Esophagus squamous epithelium (tissue), 5 donors: ENCODE measurements at regions not wholly inside any gene's neighbourhood (a gene's known extent, or its start where the extent isn't known, plus 50 kb on each side); places are given as distances from the start of the nearest gene placed in this dataset.
"Not testable (repeated sequence)": the region's sequence is repeated elsewhere in the genome, so short reads cannot be mapped to it uniquely, and the experiment has no call there.

Experiments
- DNase-seq: peaks from one replicate; lab custom pipeline; 2025; lab: John Stamatoyannopoulos, UW
- H3K27ac ChIP-seq, 4 donors: fragments of 200-600 bp; sonication (generic); one replicate each; pipeline ENCODE4 v1.5.1; 2016 to 2019; ENCODE audit warnings: mild to moderate bottlenecking in 1 of 4
- H3K27me3 ChIP-seq, 4 donors: fragments of 200-600 bp; sonication (generic); 1 replicate in 3 of 4; 2 replicates in 1 of 4; pipeline versions ENCODE4 v1.5.1 to v1.6.0; 2017 to 2021; ENCODE audit warnings: antibody characterized with exemption in 1 of 4
- H3K36me3 ChIP-seq, 3 donors: fragments of 200-600 bp; sonication (generic); one replicate each; pipeline ENCODE4 v1.5.1; 2016 to 2019
- H3K4me1 ChIP-seq, 3 donors: fragments of 200-600 bp; sonication (generic); one replicate each; pipeline ENCODE4 v1.5.1; 2017 to 2019
- H3K4me3 ChIP-seq, 4 donors: fragments of 200-600 bp; sonication (generic); 1 replicate in 3 of 4; 2 replicates in 1 of 4; pipeline ENCODE4 v1.5.1; 2016 to 2019; ENCODE audit warnings: mild to moderate bottlenecking in 2 of 4, moderate library complexity in 1 of 4
- H3K9me3 ChIP-seq, 3 donors: fragments of 200-600 bp; sonication (generic); one replicate each; pipeline ENCODE4 v1.5.1; 2016 to 2019
- POLR2A ChIP-seq, 4 donors: fragments of 450-650 bp; IDR thresholded peaks; one replicate each; pipeline ENCODE4 v1.6.1; 2017; ENCODE audit warnings: antibody characterized with exemption in 4 of 4, mild to moderate bottlenecking in 4 of 4, moderate library complexity in 3 of 4
- WGBS, 2 donors: methylation state at CpG; one replicate each; pipeline ENCODE4 v1.1.5; 2018; 5-methylcytosine and 5-hydroxymethylcytosine counted together
- intact Hi-C: fragments of 100-400 bp; cut with DNase I; formaldehyde crosslinking; loops from one replicate; pipeline ENCODE4 v1.15.0; 2022
- TF ChIP-seq, protein P1 (sequence below), 6 experiments: fragments of 450-650 bp in 4 of 6; fragments of 200-600 bp in 2 of 6; sonication (generic) in 2 of 6; IDR thresholded peaks; one replicate each; pipeline ENCODE4 v1.5.1; 2016 to 2019; ENCODE audit warnings: antibody characterized with exemption in 6 of 6, mild to moderate bottlenecking in 4 of 6, moderate library complexity in 4 of 6
- donor health status: DM: yes; HTN: yes; CAD: no.

DNA sequence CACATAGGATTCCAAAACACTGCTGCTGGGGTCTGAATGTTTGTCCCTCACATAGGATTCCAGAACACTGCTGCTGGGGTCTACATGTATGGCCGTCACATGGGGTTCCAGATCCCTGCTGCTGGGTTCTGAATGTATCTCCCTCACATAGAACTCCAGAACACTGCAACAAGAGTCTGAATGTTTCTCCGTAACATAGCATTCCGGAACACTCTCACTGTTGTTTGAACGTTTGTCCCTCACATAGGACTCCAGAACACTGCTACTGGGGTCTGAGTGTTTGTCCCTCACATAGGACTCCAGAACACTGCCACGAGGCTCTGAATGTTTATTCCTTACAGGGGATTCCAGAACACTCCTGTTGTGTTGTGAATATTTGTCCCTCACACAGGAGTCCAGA is 216.8 kb downstream of the FOXD4L6 start:
- TF ChIP-seq POLR2A (IDR thresholded peaks at IDR 0.05): no peak
- TF ChIP-seq, protein P1, sequence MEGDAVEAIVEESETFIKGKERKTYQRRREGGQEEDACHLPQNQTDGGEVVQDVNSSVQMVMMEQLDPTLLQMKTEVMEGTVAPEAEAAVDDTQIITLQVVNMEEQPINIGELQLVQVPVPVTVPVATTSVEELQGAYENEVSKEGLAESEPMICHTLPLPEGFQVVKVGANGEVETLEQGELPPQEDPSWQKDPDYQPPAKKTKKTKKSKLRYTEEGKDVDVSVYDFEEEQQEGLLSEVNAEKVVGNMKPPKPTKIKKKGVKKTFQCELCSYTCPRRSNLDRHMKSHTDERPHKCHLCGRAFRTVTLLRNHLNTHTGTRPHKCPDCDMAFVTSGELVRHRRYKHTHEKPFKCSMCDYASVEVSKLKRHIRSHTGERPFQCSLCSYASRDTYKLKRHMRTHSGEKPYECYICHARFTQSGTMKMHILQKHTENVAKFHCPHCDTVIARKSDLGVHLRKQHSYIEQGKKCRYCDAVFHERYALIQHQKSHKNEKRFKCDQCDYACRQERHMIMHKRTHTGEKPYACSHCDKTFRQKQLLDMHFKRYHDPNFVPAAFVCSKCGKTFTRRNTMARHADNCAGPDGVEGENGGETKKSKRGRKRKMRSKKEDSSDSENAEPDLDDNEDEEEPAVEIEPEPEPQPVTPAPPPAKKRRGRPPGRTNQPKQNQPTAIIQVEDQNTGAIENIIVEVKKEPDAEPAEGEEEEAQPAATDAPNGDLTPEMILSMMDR (IDR thresholded peaks at IDR 0.05): no peak
- Histone ChIP-seq H3K4me3 (no peak overlapping the region), H3K36me3 (no peaks in the 10 kb centered on the region), H3K4me1 (no peaks in the 10 kb centered on the region), H3K9me3 (peaks cover 4 to 100% (median 96%) of the 10 kb centered on the region in 3 donors), H3K27ac (no peak overlapping the region), H3K27me3 (no peaks in the 10 kb centered on the region)
- DNase-seq: no peak
- WGBS, 2 donors: 62 to 76% methylated on average over 5 of the region's 5 CpGs
- intact Hi-C loops: no loop called here

GRCh38 chr9:40910995-40911394 is 217.5 kb downstream of the FOXD4L6 start:
- 70 to 73% methylated on average over 8 of the region's 8 CpGs for WGBS, 2 donors
- not testable (repeated sequence) for DNase-seq, H3K36me3 ChIP-seq

GRCh38 chr9:40909821-40910220 is 218.7 kb downstream of the FOXD4L6 start:
- TF ChIP-seq POLR2A (IDR thresholded peaks at IDR 0.05): no peak
- TF ChIP-seq, protein P1 (IDR thresholded peaks at IDR 0.05): no peak
- Histone ChIP-seq H3K27ac (no peak overlapping the region), H3K27me3 (no peaks in the 10 kb centered on the region), H3K4me1 (no peaks in the 10 kb centered on the region), H3K4me3 (no peak overlapping the region), H3K9me3 (peaks cover 12 to 100% (median 94%) of the 10 kb centered on the region in 3 donors), H3K36me3 (no peaks in the 10 kb centered on the region)
- intact Hi-C loops: no loop called here
- WGBS, 2 donors: 70 to 74% methylated on average over 4 of the region's 4 CpGs
- no peak for DNase-seq

More at GRCh38 chr9:40910995-40911394, 217.5 kb downstream of the FOXD4L6 start:
- H3K4me3 ChIP-seq, H3K27ac ChIP-seq, intact Hi-C loops, H3K27me3 ChIP-seq, H3K4me1 ChIP-seq: not testable (repeated sequence)
- H3K9me3 ChIP-seq: peaks cover 4 to 100% (median 95%) of the 10 kb centered on the region in 3 donors

- peaks cover 12 to 100% (median 91%) of the 10 kb centered on the region in 3 donors for H3K9me3 ChIP-seq
- intact Hi-C loops, DNase-seq, H3K4me3 ChIP-seq, H3K36me3 ChIP-seq, H3K27ac ChIP-seq, H3K27me3 ChIP-seq, H3K4me1 ChIP-seq: not testable (repeated sequence)
- WGBS, 2 donors: 83 to 84% methylated on average over 8 of the region's 8 CpGs
These were observed 219.4 kb downstream of the FOXD4L6 start for GRCh38 chr9:40909111-40909510.

DNA sequence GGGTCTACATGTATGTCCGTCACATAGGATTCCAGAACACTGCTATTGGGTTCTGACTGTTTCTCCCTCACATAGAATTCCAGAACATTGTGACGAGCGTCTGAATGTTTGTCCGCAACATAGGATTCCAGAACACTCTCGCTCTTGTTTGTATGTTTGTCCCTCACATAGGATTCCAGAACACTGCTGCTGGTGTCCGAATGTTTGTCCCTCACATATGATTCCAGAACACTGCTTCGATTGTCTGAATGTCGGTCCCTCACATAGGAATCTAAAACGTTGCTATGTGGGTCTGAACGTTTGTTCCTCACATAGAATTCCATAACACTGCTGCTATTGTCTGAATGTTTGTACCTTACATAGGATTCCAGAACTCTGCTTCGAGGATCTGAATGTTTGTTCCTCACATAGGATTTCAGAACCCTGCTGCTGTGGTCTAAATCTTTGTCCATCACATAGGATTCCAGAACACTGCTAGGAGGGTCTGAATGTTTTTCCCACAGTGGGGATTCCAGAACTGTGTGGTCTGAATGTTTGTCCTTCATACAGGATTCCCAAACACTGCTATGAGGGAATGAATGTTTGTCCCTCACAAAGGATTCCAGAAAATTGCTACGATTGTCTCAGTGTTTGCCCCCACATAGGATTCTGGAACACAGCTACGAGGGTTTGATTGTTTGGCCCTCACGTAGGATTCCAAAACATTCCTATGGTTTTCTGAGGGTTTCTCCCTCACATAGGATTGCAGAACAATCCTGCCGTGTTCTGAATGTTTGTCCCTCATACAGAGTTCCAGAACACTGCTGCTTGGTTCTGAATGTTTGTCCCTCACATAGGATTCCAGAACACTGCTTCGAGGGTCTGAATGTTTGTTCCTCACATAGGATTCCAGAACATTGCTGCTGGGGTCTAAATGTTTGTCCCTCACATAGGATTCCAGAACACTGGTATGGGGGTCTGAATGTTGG is 220.5 kb downstream of the FOXD4L6 start:
- TF ChIP-seq, protein P1 (IDR thresholded peaks at IDR 0.05): no peak
- TF ChIP-seq POLR2A (IDR thresholded peaks at IDR 0.05): no peak
- H3K4me3 ChIP-seq: no peak overlapping the region
- WGBS, 2 donors: 63 to 70% methylated on average over 16 of the region's 16 CpGs
- H3K36me3 ChIP-seq: no peaks in the 10 kb centered on the region
- DNase-seq: no peak
- peaks cover 8 to 100% (median 91%) of the 10 kb centered on the region in 3 donors for H3K9me3 ChIP-seq
- H3K4me1 ChIP-seq: no peaks in the 10 kb centered on the region
- intact Hi-C loops: no loop called here
- H3K27ac ChIP-seq: no peak overlapping the region
- H3K27me3 ChIP-seq: no peaks in the 10 kb centered on the region

DNA sequence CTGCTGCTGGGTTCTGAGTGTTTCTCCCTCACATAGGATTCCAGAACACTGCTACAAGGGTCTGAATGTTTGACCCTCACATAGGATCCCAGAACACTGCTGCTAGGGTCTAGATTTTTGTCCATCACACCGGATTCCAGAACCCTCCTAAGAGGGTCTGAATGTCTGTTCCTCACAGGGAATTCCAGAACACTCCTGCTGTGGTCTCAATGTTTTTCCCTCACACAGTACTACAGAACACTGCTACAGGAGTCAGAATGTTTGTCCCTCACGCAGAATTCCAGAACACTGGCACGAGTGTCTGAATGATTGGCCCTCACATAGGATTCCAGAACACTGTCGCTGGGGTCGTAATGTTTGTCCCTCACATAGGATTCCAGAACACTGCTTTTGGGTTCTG is 221.6 kb downstream of the FOXD4L6 start:
- H3K27ac ChIP-seq, intact Hi-C loops, H3K27me3 ChIP-seq, H3K4me1 ChIP-seq, H3K4me3 ChIP-seq, H3K36me3 ChIP-seq, DNase-seq: not testable (repeated sequence)
- H3K9me3 ChIP-seq: peaks cover 8 to 100% (median 88%) of the 10 kb centered on the region in 3 donors
- WGBS, 2 donors: 57 to 70% methylated on average over 5 of the region's 5 CpGs

- H3K36me3 ChIP-seq, H3K27ac ChIP-seq, intact Hi-C loops, DNase-seq, H3K27me3 ChIP-seq, H3K4me3 ChIP-seq, H3K4me1 ChIP-seq: not testable (repeated sequence)
- WGBS, 2 donors: 45 to 65% methylated on average over 2 of the region's 2 CpGs
- H3K9me3 ChIP-seq: peaks cover 0 to 100% (median 84%) of the 10 kb centered on the region in 3 donors
These were observed 236.2 kb downstream of the FOXD4L6 start for GRCh38 chr9:40892315-40892714.

GRCh38 chr9:40885858-40886257 is 242.6 kb downstream of the FOXD4L6 start:
- intact Hi-C loops, H3K36me3 ChIP-seq, H3K27ac ChIP-seq, H3K27me3 ChIP-seq, H3K4me1 ChIP-seq, H3K4me3 ChIP-seq, DNase-seq: not testable (repeated sequence)
- H3K9me3 ChIP-seq: peaks cover 0 to 100% (median 90%) of the 10 kb centered on the region in 3 donors
- 79 to 82% methylated on average over 7 to 10 of the region's 14 CpGs for WGBS, 2 donors

- H3K9me3 ChIP-seq: peaks cover 0 to 100% (median 92%) of the 10 kb centered on the region in 3 donors
- H3K27ac ChIP-seq, intact Hi-C loops, H3K36me3 ChIP-seq, DNase-seq, H3K4me3 ChIP-seq, H3K27me3 ChIP-seq, H3K4me1 ChIP-seq: not testable (repeated sequence)
- WGBS, 2 donors: 79 to 86% methylated on average over 17 of the region's 18 CpGs
These were observed 243.5 kb downstream of the FOXD4L6 start for GRCh38 chr9:40884902-40885490.
